Activated CD4-positive, alpha-beta memory T cell treated with anti-CD3 and anti-CD28 coated beads, Interleukin-2, amount 10 ng/mL, durations not matched to agents 7 days and 5 days (primary cell): ENCODE measurements at regions not wholly inside any gene's neighbourhood (a gene's known extent, or its start where the extent isn't known, plus 50 kb on each side); places are given as distances from the start of the nearest gene placed in this dataset.
"Not testable (repeated sequence)": the region's sequence is repeated elsewhere in the genome, so short reads cannot be mapped to it uniquely, and the experiment has no call there.

Experiments
- CTCF ChIA-PET: fragments of 350-600 bp; sonication (Branson Sonifier 250); formaldehyde crosslinking; loops from one replicate; lab custom pipeline; 2021; ENCODE audit warnings: antibody characterized with exemption, inconsistent platforms; lab: Charles Lee
- POLR2A ChIA-PET: fragments of 350-600 bp; sonication (Branson Sonifier 250); formaldehyde crosslinking; loops from one replicate; lab custom pipeline; 2021; ENCODE audit warnings: antibody characterized with exemption; lab: Charles Lee
- DNase-seq: peaks from one replicate; pipeline ENCODE4 v3.0.0-alpha.2; 2020
- H3K27ac Mint-ChIP-seq: one replicate; pipeline ENCODE4 v1.8.0; 2021; ENCODE audit warnings: mild to moderate bottlenecking, mixed read lengths
- H3K27me3 Mint-ChIP-seq: one replicate; pipeline ENCODE4 v1.8.0; 2021; ENCODE audit warnings: mixed read lengths
- H3K36me3 Mint-ChIP-seq: one replicate; pipeline ENCODE4 v1.8.0; 2021; ENCODE audit warnings: low read depth, mixed read lengths
- H3K4me1 Mint-ChIP-seq: one replicate; pipeline ENCODE4 v1.8.0; 2021; ENCODE audit warnings: mixed read lengths
- H3K4me3 Mint-ChIP-seq: one replicate; pipeline ENCODE4 v1.8.0; 2021; ENCODE audit warnings: mild to moderate bottlenecking, mixed read lengths
- H3K9me3 Mint-ChIP-seq: one replicate; pipeline ENCODE4 v1.8.0; 2021; ENCODE audit warnings: mixed read lengths

GRCh38 chr22:48404801-48405447 is 1422.7 kb downstream of the BRD1 start:
- POLR2A ChIA-PET = no interaction called here
- no peaks in the 10 kb centered on the region for H3K9me3 Mint-ChIP-seq
- H3K27me3 Mint-ChIP-seq = no peaks in the 10 kb centered on the region
- H3K4me3 Mint-ChIP-seq = no peak overlapping the region
- no peaks in the 10 kb centered on the region for H3K4me1 Mint-ChIP-seq
- CTCF ChIA-PET = no interaction called here
- no peaks in the 10 kb centered on the region for H3K36me3 Mint-ChIP-seq
- no peak overlapping the region for H3K27ac Mint-ChIP-seq
- DNase-seq = no peak

- Mint-ChIP-seq H3K4me1 (no peaks in the 10 kb centered on the region), H3K36me3 (no peaks in the 10 kb centered on the region), H3K9me3 (no peaks in the 10 kb centered on the region), H3K27me3 (no peaks in the 10 kb centered on the region), H3K4me3 (no peak overlapping the region), H3K27ac (no peak overlapping the region)
- no peak for DNase-seq
- CTCF ChIA-PET = no interaction called here
- POLR2A ChIA-PET = no interaction called here
Measured at GRCh38 chr22:48403521-48404403, 1423.9 kb downstream of the BRD1 start.

GRCh38 chr22:48402591-48403031 is 1425.1 kb downstream of the BRD1 start:
- Mint-ChIP-seq H3K36me3 (no peaks in the 10 kb centered on the region), H3K27ac (no peak overlapping the region), H3K9me3 (no peaks in the 10 kb centered on the region), H3K4me3 (no peak overlapping the region), H3K27me3 (no peaks in the 10 kb centered on the region), H3K4me1 (no peaks in the 10 kb centered on the region)
- CTCF ChIA-PET = no interaction called here
- DNase-seq = no peak
- POLR2A ChIA-PET = no interaction called here

GRCh38 chr22:48401523-48401922 is 1426.2 kb downstream of the BRD1 start:
- CTCF ChIA-PET, H3K9me3 Mint-ChIP-seq, POLR2A ChIA-PET, H3K4me3 Mint-ChIP-seq, H3K27me3 Mint-ChIP-seq, H3K27ac Mint-ChIP-seq, DNase-seq, H3K4me1 Mint-ChIP-seq, H3K36me3 Mint-ChIP-seq: not testable (repeated sequence)

GRCh38 chr22:48398181-48398905 is 1429.3 kb downstream of the BRD1 start:
- ChIA-PET CTCF (no interaction called here), POLR2A (no interaction called here)
- no peak overlapping the region for H3K27ac Mint-ChIP-seq
- no peaks in the 10 kb centered on the region for H3K4me1 Mint-ChIP-seq
- DNase-seq = no peak
- no peaks in the 10 kb centered on the region for H3K27me3 Mint-ChIP-seq
- H3K4me3 Mint-ChIP-seq = no peak overlapping the region
- no peaks in the 10 kb centered on the region for H3K9me3 Mint-ChIP-seq
- H3K36me3 Mint-ChIP-seq = no peaks in the 10 kb centered on the region

- H3K27me3 Mint-ChIP-seq = no peaks in the 10 kb centered on the region
- DNase-seq = no peak
- H3K36me3 Mint-ChIP-seq = no peaks in the 10 kb centered on the region
- H3K9me3 Mint-ChIP-seq = no peaks in the 10 kb centered on the region
- ChIA-PET POLR2A (no interaction called here), CTCF (no interaction called here)
- no peak overlapping the region for H3K27ac Mint-ChIP-seq
- H3K4me3 Mint-ChIP-seq = no peak overlapping the region
- no peaks in the 10 kb centered on the region for H3K4me1 Mint-ChIP-seq
Measured at GRCh38 chr22:48397531-48398180, 1430.0 kb downstream of the BRD1 start.

- CTCF ChIA-PET = no interaction called here
- no peak overlapping the region for H3K4me3 Mint-ChIP-seq
- no peak for DNase-seq
- POLR2A ChIA-PET = no interaction called here
- H3K4me1 Mint-ChIP-seq = no peaks in the 10 kb centered on the region
- H3K9me3 Mint-ChIP-seq = no peaks in the 10 kb centered on the region
- H3K27me3 Mint-ChIP-seq = no peaks in the 10 kb centered on the region
- no peaks in the 10 kb centered on the region for H3K36me3 Mint-ChIP-seq
- H3K27ac Mint-ChIP-seq = no peak overlapping the region
Measured at GRCh38 chr22:48396785-48397530, 1430.7 kb downstream of the BRD1 start.

- Mint-ChIP-seq H3K4me3 (no peak overlapping the region), H3K4me1 (no peaks in the 10 kb centered on the region), H3K27me3 (no peaks in the 10 kb centered on the region), H3K9me3 (no peaks in the 10 kb centered on the region), H3K36me3 (no peaks in the 10 kb centered on the region), H3K27ac (no peak overlapping the region)
- ChIA-PET CTCF (no interaction called here), POLR2A (no interaction called here)
- no peak for DNase-seq
Measured at GRCh38 chr22:48396091-48396784, 1431.4 kb downstream of the BRD1 start.

GRCh38 chr22:48395201-48395600 is 1432.5 kb downstream of the BRD1 start:
- no peaks in the 10 kb centered on the region for H3K9me3 Mint-ChIP-seq
- no peaks in the 10 kb centered on the region for H3K27me3 Mint-ChIP-seq
- no peak overlapping the region for H3K4me3 Mint-ChIP-seq
- DNase-seq = no peak
- no peak overlapping the region for H3K27ac Mint-ChIP-seq
- H3K4me1 Mint-ChIP-seq = no peaks in the 10 kb centered on the region
- ChIA-PET CTCF (no interaction called here), POLR2A (no interaction called here)
- H3K36me3 Mint-ChIP-seq = no peaks in the 10 kb centered on the region

- no peaks in the 10 kb centered on the region for H3K4me1 Mint-ChIP-seq
- CTCF ChIA-PET = no interaction called here
- H3K27ac Mint-ChIP-seq = no peak overlapping the region
- DNase-seq = no peak
- no peak overlapping the region for H3K4me3 Mint-ChIP-seq
- POLR2A ChIA-PET = no interaction called here
- H3K36me3 Mint-ChIP-seq = no peaks in the 10 kb centered on the region
- H3K9me3 Mint-ChIP-seq = no peaks in the 10 kb centered on the region
- H3K27me3 Mint-ChIP-seq = no peaks in the 10 kb centered on the region
Measured at GRCh38 chr22:48394787-48395186, 1432.9 kb downstream of the BRD1 start.

GRCh38 chr22:48393885-48394284 is 1433.8 kb downstream of the BRD1 start:
- ChIA-PET CTCF (no interaction called here), POLR2A (no interaction called here)
- no peak for DNase-seq
- Mint-ChIP-seq H3K27ac (no peak overlapping the region), H3K9me3 (no peaks in the 10 kb centered on the region), H3K27me3 (no peaks in the 10 kb centered on the region), H3K4me3 (no peak overlapping the region), H3K36me3 (no peaks in the 10 kb centered on the region), H3K4me1 (no peaks in the 10 kb centered on the region)

- Mint-ChIP-seq H3K36me3 (no peaks in the 10 kb centered on the region), H3K9me3 (no peaks in the 10 kb centered on the region), H3K4me3 (no peak overlapping the region), H3K4me1 (no peaks in the 10 kb centered on the region), H3K27ac (no peak overlapping the region), H3K27me3 (no peaks in the 10 kb centered on the region)
- no peak for DNase-seq
- POLR2A ChIA-PET = no interaction called here
- CTCF ChIA-PET = no interaction called here
Measured at GRCh38 chr22:48393041-48393370, 1434.7 kb downstream of the BRD1 start.
